ENCODE measurements at regions not wholly inside any gene's neighbourhood (a gene's known extent, or its start where the extent isn't known, plus 50 kb on each side); places are given as distances from the start of the nearest gene placed in this dataset.

GRCh38 chr4:11039634-11040131 is 355.1 kb upstream of the CLNK start:
- no peak for DNase-seq

GRCh38 chr4:11038926-11039325 is 354.4 kb upstream of the CLNK start:
- no peak for DNase-seq

GRCh38 chr4:11037637-11038036 is 353.1 kb upstream of the CLNK start:
- no peak for DNase-seq

GRCh38 chr4:11028334-11028733 is 343.8 kb upstream of the CLNK start:
- no peak for DNase-seq

- no peak for DNase-seq
Measured at GRCh38 chr4:11021333-11021732, 336.8 kb upstream of the CLNK start.

GRCh38 chr4:11019451-11020240 is 335.1 kb upstream of the CLNK start:
- no peak for DNase-seq

GRCh38 chr4:11014199-11014598 is 329.6 kb upstream of the CLNK start:
- DNase-seq: no peak

- no peak for DNase-seq
Measured at GRCh38 chr4:11013094-11013664, 328.6 kb upstream of the CLNK start.

- DNase-seq: no peak
Measured at GRCh38 chr4:11011249-11011648, 326.7 kb upstream of the CLNK start.

- no peak for DNase-seq
Measured at GRCh38 chr4:11010624-11011023, 326.1 kb upstream of the CLNK start.

GRCh38 chr4:11009281-11009680 is 324.7 kb upstream of the CLNK start:
- no peak for DNase-seq

GRCh38 chr4:11005300-11005699 is 320.7 kb upstream of the CLNK start:
- no peak for DNase-seq

GRCh38 chr4:11004818-11005217 is 320.2 kb upstream of the CLNK start:
- DNase-seq: no peak

- DNase-seq: no peak
Measured at GRCh38 chr4:11002961-11003360, 318.4 kb upstream of the CLNK start.

GRCh38 chr4:10998846-10999245 is 314.3 kb upstream of the CLNK start:
- DNase-seq: no peak

- no peak for DNase-seq
Measured at GRCh38 chr4:10984815-10985214, 300.2 kb upstream of the CLNK start.

- DNase-seq: no peak
Measured at GRCh38 chr4:10983885-10984640, 299.5 kb upstream of the CLNK start.

GRCh38 chr4:10983268-10983667 is 298.7 kb upstream of the CLNK start:
- no peak for DNase-seq

- no peak for DNase-seq
Measured at GRCh38 chr4:10982305-10982704, 297.7 kb upstream of the CLNK start.

GRCh38 chr4:10981576-10981975 is 297.0 kb upstream of the CLNK start:
- no peak for DNase-seq

GRCh38 chr4:10981096-10981495 is 296.5 kb upstream of the CLNK start:
- DNase-seq: no peak

GRCh38 chr4:10979032-10979431 is 294.5 kb upstream of the CLNK start:
- no peak for DNase-seq

- no peak for DNase-seq
Measured at GRCh38 chr4:10977534-10977933, 293.0 kb upstream of the CLNK start.

- DNase-seq: no peak
Measured at GRCh38 chr4:10974371-10974770, 289.8 kb upstream of the CLNK start.
